SKM-1 (cell line): ENCODE measurements at regions not wholly inside any gene's neighbourhood (a gene's known extent, or its start where the extent isn't known, plus 50 kb on each side); places are given as distances from the start of the nearest gene placed in this dataset.
A peak's percentile ranks its signal among the peaks of the same experiment; 100 is the strongest.
"Not testable (repeated sequence)": the region's sequence is repeated elsewhere in the genome, so short reads cannot be mapped to it uniquely, and the experiment has no call there.

ENCODE experiments used
- DNase-seq: peaks from one replicate; lab custom pipeline; 2025; ENCODE audit not compliant: unreplicated experiment; lab: John Stamatoyannopoulos, UW

- DNase-seq = no peak
Observed at GRCh38 chr2:181789827-181790448, 101.6 kb upstream of the ITPRID2 start.

DNA sequence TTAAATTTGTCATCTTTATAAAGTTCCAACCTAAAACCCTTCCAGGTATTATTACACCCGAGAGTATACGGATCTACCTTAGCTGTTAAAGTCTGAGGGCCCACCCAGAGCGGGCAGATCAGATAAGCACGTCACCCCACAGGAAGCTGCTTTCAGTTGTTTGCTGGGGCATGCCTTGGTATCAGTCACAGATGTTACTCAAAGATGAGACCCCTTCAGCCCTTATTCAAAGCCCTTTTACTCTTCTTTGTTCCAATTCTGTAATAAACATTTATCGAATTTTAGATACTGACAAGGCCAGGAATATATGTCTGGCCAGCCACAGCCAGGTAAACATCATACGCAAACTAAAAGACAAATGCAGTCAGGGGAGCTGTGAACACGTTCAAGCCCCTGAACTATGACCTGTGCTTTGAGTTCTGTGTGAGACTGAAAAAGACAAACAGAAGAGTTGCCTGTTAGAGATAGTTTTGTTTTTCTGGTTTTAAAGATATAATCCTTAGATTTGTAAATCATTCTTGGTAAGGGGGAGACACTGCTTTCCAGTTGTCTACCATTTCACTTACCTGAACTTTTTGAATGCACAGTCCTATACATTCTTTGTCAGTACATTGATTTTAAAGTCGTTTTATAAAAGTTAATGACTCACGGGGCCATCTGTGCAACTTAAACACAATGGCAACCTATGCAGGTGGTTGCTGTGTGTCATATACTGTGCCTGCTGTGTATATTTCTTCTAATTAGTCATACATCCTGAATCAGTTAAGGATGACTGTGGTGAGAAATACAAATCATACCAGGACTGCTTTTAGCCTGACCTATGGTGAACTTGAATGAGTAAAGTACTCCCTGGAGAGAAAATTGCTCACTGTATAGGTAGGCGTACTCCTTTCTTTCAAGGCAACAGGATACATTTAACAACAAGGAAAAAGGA lies 100.5 kb upstream of the ITPRID2 start:
- DNase-seq = no peak

DNA sequence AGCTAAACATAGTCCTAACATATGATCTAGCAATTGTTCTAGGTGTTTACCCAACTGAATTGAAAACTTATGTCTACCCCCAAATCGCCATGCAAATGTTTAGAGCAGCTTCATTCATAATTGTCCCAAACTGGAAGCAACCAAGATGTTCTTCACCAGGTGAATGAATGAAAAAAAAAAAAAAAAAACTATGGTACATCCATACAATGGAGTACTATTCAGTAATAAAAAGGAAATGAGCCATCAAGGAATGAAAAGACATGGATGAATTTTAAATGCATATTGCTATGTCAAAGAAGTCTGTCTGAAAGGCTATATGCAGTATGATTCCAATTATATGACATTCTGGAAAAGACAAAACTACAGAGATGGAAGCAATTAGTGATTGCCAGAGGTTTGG lies 98.6 kb upstream of the ITPRID2 start:
- no peak for DNase-seq

GRCh38 chr2:181798022-181798421 lies 93.5 kb upstream of the ITPRID2 start:
- no peak for DNase-seq

DNA sequence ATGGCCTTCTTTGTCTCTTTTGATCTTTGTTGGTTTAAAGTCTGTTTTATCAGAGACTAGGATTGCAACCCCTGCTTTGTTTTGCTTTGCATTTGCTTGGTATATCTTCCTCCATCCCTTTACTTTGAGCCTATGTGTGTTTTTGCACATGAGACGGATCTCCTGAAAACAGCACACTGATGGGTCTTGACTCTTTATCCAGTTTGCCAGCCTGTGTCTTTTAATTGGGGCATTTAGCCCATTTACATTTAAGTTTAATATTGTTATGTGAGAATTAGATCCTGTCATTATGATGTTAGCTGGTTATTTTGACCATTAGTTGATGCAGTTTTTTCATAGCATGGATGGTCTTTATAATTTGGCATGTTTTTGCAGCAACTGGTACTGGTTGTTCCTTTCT lies 89.2 kb upstream of the ITPRID2 start:
- DNase-seq = not testable (repeated sequence)

DNA sequence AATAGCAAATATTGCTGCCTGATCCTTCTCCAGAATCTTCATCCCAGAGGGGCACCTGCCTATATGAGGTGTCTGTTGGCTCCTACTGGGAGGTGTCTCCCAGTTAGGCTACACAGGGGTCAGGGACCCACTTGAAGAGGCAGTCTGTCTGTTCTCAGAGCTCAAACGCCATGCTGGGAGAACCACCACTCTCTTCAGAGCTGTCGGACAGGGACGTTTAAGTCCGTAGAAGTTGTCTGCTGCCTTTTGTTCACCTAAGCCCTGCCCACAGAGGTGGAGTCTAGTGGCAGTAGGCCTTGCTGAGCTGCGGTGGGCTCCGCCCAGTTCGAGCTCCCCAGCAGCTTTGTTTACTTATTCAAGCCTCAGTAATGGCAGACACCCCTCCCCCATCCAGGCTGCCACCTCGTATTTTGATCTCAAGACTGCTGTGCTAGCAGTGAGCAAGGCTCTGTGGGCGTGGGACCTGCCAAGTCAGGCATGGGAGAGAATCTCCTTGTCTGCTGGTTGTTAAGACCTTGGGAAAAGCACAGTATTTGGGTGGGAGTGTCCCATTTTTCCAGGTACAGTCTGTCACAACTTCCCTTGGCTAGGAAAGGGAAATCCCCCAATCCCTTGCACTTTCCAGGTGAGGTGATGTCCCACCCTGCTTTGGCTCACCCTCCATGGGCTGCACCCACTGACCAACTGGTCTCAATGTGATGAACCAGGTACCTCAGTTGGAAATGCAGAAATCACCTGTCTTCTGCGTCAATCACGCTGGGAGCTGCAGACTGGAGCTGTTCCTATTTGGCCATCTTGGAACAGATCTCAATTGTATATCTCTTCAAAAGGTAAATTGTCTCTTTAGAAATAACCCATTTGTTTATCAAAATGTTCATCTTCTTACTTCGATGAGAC lies 87.4 kb upstream of the ITPRID2 start:
- DNase-seq = not testable (repeated sequence)

- peak; percentile 30 for DNase-seq
Observed at GRCh38 chr2:181805228-181806038, 86.1 kb upstream of the ITPRID2 start.

DNA sequence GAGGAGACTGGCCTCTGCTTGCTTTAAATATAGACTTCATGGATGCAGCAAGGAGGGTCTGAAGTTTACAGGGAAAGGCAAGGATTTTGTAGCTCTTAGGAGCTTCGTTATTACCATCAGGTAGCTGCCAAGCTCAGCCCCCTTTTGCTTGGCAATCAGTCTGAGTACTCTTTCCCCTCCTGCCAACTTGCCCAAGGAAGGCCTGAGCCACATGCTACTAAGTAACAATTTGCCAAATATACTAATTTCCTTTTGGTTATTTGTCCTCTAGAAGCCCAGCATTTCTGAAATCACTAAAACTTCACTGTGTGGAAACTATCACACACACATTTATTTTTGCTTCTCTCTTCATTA lies 85.5 kb upstream of the ITPRID2 start:
- no peak for DNase-seq

- DNase-seq = no peak
Observed at GRCh38 chr2:181807526-181807925, 84.0 kb upstream of the ITPRID2 start.

DNA sequence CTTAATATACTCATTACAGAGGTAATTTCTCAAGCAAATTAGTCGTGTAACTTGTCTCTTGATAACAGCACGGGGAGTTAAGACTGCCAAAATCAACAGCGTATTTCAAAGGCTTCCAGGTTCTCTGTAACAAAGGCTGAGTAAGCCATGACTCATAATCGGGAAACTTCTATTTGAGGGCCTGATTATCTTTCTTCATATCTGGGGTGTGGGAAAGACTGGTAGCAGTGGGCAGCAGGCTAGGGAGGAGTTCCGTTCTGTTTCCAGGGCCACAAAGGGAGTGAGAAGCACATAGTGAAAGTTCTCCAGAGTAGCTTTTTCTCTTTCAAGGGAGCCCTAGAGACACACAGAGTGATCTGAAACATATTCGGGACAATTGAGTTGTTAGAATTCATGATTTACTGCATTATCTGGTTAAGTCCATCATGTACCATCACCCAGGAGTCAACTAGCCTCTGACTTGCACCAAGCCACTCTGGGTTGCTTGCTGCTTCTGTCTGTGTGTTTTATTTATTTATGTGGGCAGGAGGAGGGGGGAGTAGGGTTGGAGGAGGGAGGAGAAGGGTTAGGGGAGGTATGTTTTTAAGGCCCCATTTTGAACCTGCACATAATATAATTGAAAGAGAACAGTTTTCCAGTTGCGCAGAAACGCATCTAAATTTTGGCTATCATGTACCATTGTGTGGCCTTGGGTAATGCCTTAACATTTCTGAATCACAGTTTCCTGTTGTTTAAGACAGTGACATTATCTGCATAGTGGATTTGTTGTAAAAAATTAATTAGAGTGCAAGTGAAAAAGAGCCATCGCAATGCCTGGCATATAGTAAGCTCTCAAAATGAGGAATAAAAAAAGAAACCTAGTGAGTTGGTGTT lies 80.5 kb upstream of the ITPRID2 start:
- DNase-seq = no peak

DNA sequence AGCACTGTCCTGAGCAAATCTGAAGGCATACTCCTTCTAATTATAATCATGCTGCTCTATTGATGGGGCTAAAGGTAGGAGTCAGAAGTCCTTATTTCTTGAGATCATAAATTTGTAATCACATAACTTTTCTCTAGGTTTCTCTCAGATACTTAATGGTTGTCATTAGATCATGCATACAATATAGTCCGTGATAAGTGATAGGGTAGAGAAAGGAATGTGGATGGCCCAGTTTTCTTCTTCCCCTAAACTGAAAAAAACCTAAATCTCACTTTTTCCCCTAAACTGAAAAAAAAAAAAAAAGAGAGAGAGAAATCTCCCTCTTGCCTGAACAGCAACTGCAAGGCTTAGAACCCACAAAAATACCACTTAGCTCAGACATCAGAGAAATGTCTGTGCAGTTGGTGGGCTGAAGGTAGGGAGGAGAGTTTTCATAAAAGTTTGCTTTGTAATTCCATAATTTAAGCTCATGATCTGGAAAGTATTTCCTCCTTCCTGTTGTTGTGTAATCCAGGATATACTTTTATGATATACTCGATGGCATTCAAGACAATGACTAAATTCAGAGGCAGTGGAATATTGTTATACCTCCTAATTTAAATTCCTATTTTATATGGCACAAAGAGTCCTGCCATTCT lies 79.3 kb upstream of the ITPRID2 start:
- no peak for DNase-seq

DNA sequence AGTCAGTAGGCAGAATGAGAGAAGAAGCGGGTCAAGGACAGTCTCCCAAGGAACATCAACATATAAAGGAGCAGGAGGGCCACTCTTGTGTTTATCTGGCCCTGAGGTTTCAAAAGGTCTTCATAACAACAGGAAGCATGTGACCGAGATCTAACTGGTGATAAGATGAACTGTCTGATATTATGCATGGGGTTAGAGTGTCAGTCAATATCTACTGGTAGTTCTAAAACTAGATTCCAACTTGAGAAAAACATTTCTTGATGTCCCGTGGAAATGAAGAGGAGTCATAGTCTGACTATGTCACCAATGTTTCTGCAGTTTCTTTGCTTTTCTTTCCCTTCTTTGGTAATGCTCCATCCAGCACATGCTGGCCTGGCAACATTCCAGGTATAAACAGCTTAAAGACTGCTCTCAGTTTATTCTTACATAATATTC lies 77.5 kb upstream of the ITPRID2 start:
- DNase-seq = no peak

- DNase-seq = no peak
Observed at GRCh38 chr2:181817509-181817908, 74.0 kb upstream of the ITPRID2 start.

DNA sequence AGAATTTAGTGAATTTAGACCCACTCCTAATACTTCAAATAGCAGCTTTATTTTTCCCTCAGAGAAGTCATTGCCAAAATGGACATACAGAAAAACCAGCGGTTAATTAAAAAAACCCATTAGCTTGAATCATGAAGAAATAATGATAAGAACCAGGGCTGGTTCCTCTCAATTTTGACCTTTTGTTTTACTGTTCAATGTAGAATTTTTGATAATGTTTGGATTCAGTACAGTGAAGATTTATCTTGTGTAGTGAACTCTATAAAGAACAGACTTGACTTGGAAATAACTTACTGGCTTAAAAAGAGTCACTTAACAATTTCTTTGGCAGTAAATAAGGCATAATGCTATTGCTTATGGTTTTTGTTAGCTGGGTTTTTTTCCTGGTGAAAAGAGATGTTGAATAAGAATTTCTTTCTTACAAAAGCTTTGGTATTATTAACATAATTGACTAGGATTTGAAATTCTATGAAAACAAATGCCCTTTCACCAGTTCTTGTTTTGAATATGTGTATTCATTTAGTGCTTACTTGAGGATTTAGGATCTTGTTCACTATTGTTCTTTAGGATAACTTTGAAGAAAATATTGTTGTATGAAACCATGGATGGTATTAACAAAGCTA lies 73.4 kb upstream of the ITPRID2 start:
- no peak for DNase-seq

DNA sequence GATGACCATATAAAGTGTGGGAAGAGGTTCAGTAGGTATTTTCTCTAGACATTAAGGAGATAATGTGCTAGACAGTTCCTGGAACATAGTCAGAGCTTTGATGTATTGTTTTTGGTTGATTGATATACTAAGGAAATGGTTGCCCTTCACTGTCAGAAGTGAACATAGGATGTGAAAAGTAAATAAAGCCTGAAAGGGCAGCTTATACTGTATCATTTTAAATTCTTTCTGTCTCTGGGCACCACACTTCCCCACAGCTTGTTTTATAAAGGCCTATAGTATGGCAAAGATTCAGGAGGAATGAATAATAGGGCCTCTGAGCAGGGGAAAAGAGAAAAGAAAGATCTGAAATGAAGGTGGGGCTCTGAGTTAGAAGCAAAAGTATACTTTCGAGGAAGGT lies 72.7 kb upstream of the ITPRID2 start:
- DNase-seq = no peak

DNA sequence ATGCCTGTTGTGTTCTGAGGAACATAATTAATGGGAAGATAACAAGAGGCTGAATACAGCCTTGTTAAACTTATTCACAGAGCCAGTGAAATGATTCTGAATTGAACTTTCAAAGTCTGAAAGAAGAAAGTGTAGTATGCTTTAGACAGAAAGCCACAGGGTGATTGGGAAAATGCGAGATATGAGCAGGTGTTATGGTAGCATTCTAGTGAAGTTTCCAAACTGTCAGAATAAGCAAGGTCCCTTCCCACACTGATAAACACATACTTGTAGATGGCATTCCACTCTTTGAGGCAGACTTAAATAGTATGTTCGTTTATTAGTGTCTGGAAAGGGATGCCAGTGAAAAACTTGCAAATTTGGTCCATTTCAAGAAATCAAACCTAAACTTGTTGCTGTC lies 70.5 kb upstream of the ITPRID2 start:
- DNase-seq = no peak

- DNase-seq = no peak
Observed at GRCh38 chr2:181822097-181822496, 69.4 kb upstream of the ITPRID2 start.

DNA sequence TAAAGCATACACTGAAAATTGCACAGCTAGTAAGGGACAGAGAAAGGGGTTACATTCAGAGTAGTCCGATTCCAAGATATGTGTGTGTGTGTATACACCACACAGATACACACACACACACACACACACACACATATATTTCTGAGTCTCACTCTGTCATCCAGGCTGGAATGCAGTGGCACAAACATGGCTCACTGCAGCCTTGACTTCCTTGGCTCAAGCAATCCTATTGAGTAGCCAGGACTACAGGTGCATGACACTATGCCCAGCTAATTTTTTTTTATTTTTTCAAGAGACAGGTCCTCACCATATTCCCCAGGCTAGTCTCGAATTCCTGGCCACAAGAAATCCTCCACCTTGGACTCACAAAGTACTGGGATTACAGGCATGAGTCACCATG lies 68.1 kb upstream of the ITPRID2 start:
- no peak for DNase-seq
